HepG2 (cell line): ENCODE measurements at regions not wholly inside any gene's neighbourhood (a gene's known extent, or its start where the extent isn't known, plus 50 kb on each side); places are given as distances from the start of the nearest gene placed in this dataset.

Experiments used
- ATAC-seq: fragments of 200-7000 bp; cut with Tn5 transposase; 3 replicates; pipeline ENCODE4 v1.9.1; 2020; ENCODE audit warnings: mild to moderate bottlenecking, moderate library complexity
- BruUV-seq: library from RNA; stranded (reverse); fragments of 400-500 nt; replicated peaks from 2 replicates; lab custom pipeline; 2021; lab: Mats Ljungman, UMichigan
- CTCF ChIA-PET: fragments of 300-600 bp; formaldehyde crosslinking; extraction: SDS; loops from one replicate; lab custom pipeline; 2021; ENCODE audit warnings: low total read pairs, inconsistent platforms, low intra/inter-chr PET ratio; lab: Yijun Ruan, JAX
- POLR2A ChIA-PET: fragments of 350-600 bp; sonication (Branson Sonifier 250); formaldehyde crosslinking; loops from one replicate; lab custom pipeline; 2020; ENCODE audit warnings: antibody characterized with exemption, inconsistent platforms; lab: Yijun Ruan, JAX
- DNase-seq: peaks from one replicate; pipeline ENCODE4 v3.0.0-alpha.2; 2015; ENCODE audit warnings: low spot score
- FAIRE-seq: peaks from 3 replicates; lab custom pipeline; 2011; peaks lifted over from hg19 to GRCh38; lab: Jason Lieb, UNC
- H2AFZ ChIP-seq: one replicate; pipeline ENCODE4 v1.6.1; 2011; ENCODE audit warnings: low read length, inconsistent platforms
- H3K27ac ChIP-seq: fragments of 300-600 bp; 3 replicates; pipeline ENCODE4 v1.8.0; 2011; ENCODE audit warnings: mixed run types, mild to moderate bottlenecking, mixed read lengths, low read length, inconsistent platforms; ENCODE audit not compliant: insufficient read depth; ENCODE audit errors: extremely low read length
- H3K27me3 ChIP-seq, 2 experiments: fragments of 200-600 bp in 1 of 2; 2 replicates in 1 of 2; 3 replicates in 1 of 2; pipeline versions ENCODE4 v1.6.0 to v1.8.0; 2011; ENCODE audit warnings: low read length in 2 of 2, mild to moderate bottlenecking in 2 of 2, moderate library complexity in 2 of 2, inconsistent platforms in 1 of 2; ENCODE audit not compliant: insufficient read depth in 2 of 2, control insufficient read depth in 1 of 2
- H3K36me3 ChIP-seq, 2 experiments: fragments of 200-600 bp in 1 of 2; replicated peaks in 1 of 2; 2 replicates in 1 of 2; 3 replicates in 1 of 2; pipeline versions ENCODE4 v1.5.1 to v1.8.0; 2011; ENCODE audit warnings: low read length in 2 of 2, inconsistent platforms in 1 of 2; ENCODE audit not compliant: insufficient read depth in 2 of 2, control insufficient read depth in 1 of 2
- H3K4me1 ChIP-seq: 2 replicates; pipeline ENCODE4 v1.5.1; 2012; ENCODE audit warnings: low read length, inconsistent platforms; ENCODE audit not compliant: insufficient read depth
- H3K4me2 ChIP-seq: 2 replicates; pipeline ENCODE4 v1.6.0; 2011; ENCODE audit warnings: low read depth, low read length, inconsistent platforms
- H3K4me3 ChIP-seq, 3 experiments: fragments of 200-600 bp in 1 of 3; sonication (generic), shearing (Covaris generic) in 1 of 3; replicated peaks in 1 of 3; 2 replicates each; pipeline ENCODE4 v1.5.1; 2011 to 2016; ENCODE audit warnings: low read length in 3 of 3, inconsistent platforms in 2 of 3, low read depth in 2 of 3, mild to moderate bottlenecking in 2 of 3, control low read depth in 1 of 3, mixed read lengths in 1 of 3; ENCODE audit not compliant: insufficient read depth in 1 of 3
- H3K79me2 ChIP-seq: one replicate; pipeline ENCODE4 v1.6.1; 2011; ENCODE audit warnings: low read length, inconsistent platforms; ENCODE audit not compliant: insufficient read depth
- H3K9ac ChIP-seq: 2 replicates; pipeline ENCODE4 v1.6.0; 2011; ENCODE audit warnings: mild to moderate bottlenecking, low read depth, low read length, inconsistent platforms; ENCODE audit not compliant: insufficient read depth
- H3K9me3 ChIP-seq: 2 replicates; pipeline ENCODE4 v1.5.1; 2012; ENCODE audit warnings: mild to moderate bottlenecking, low read length
- H4K20me1 ChIP-seq: 2 replicates; pipeline ENCODE4 v1.6.0; 2011; ENCODE audit warnings: inconsistent platforms, mild to moderate bottlenecking, low read length, moderate library complexity; ENCODE audit not compliant: insufficient read depth
- AGO2 ChIP-seq: fragments of 200-400 bp; formaldehyde crosslinking; optimal IDR thresholded peaks from 2 replicates; pipeline ENCODE3; 2017; ENCODE audit warnings: mild to moderate bottlenecking, low read depth, low read length, moderate library complexity
- ASH2L ChIP-seq: fragments of 300-600, 200-600 bp; sonication (generic); IDR thresholded peaks from 2 replicates; pipeline ENCODE4 v1.7.0; 2017; ENCODE audit warnings: low read depth, mild to moderate bottlenecking, moderate library complexity, mixed read lengths, low read length; ENCODE audit not compliant: insufficient read length
- ATF7-NPFF ChIP-seq: sonication (generic); formaldehyde crosslinking; IDR thresholded peaks from 2 replicates; pipeline ENCODE4 v1.8.1; 2023; ENCODE audit warnings: mild to moderate bottlenecking, low read depth, missing genetic modification reagents, moderate library complexity
- EZH2 ChIP-seq: conservative IDR thresholded peaks from 2 replicates; pipeline ENCODE4 v1.6.1; 2012; ENCODE audit warnings: mild to moderate bottlenecking, low read depth, low read length, moderate library complexity
- FOXA3 ChIP-seq: IDR thresholded peaks from 2 replicates; pipeline ENCODE4 v1.6.1; 2016; ENCODE audit warnings: missing genetic modification reagents, missing compliant biosample characterization
- IRX3 ChIP-seq: sonication (generic); formaldehyde crosslinking; IDR thresholded peaks from 2 replicates; pipeline ENCODE4 v1.8.1; 2023; ENCODE audit warnings: mild to moderate bottlenecking, low read depth, missing genetic modification reagents, borderline replicate concordance
- MAFK ChIP-seq, 2 experiments: IDR thresholded peaks in 1 of 2; conservative IDR thresholded peaks in 1 of 2; 2 replicates each; pipeline ENCODE4 v1.6.1; 2011; ENCODE audit warnings: improper control_type of control experiment in 2 of 2, low read length in 2 of 2
- NFKBIZ ChIP-seq: IDR thresholded peaks from 2 replicates; pipeline ENCODE4 v1.6.1; 2018; ENCODE audit warnings: missing genetic modification reagents, missing compliant biosample characterization
- ZBTB3 ChIP-seq: sonication (generic); formaldehyde crosslinking; IDR thresholded peaks from 2 replicates; pipeline ENCODE4 v1.4.0; 2020; ENCODE audit warnings: low read depth, mild to moderate bottlenecking, moderate library complexity, missing genetic modification reagents, borderline replicate concordance
- ZNF121 ChIP-seq: sonication (generic); formaldehyde crosslinking; IDR thresholded peaks from 2 replicates; pipeline ENCODE4 v1.5.0; 2020; ENCODE audit warnings: mild to moderate bottlenecking, missing genetic modification reagents
- ZNF557 ChIP-seq: sonication (generic); formaldehyde crosslinking; IDR thresholded peaks from 2 replicates; pipeline ENCODE4 v1.4.0; 2020; ENCODE audit warnings: missing genetic modification reagents
- ZNF792 ChIP-seq: IDR thresholded peaks from 2 replicates; pipeline ENCODE4 v1.6.1; 2016
- ZSCAN22 ChIP-seq: sonication (generic); formaldehyde crosslinking; IDR thresholded peaks from 2 replicates; pipeline ENCODE4 v1.4.0; 2020; ENCODE audit warnings: mild to moderate bottlenecking, missing genetic modification reagents
- WGBS: methylation state at CpG from one replicate; pipeline ENCODE4 v1.1.6; 2017; ENCODE audit warnings: low lambda C conversion rate; 5-methylcytosine and 5-hydroxymethylcytosine counted together
- in situ Hi-C: cut with HindIII; loops from 2 replicates; pipeline ENCODE4 v1.10.0; 2017; ENCODE audit warnings: low pct_unique_long_range_greater_than_20kb; ENCODE audit not compliant: extremely low pct_ligation_motif_present
- intact Hi-C: fragments of 100-400 bp; cut with micrococcal nuclease; formaldehyde crosslinking; loops from one replicate; pipeline ENCODE4 v1.10.0; 2022; ENCODE audit not compliant: unreplicated experiment
- TF ChIP-seq, protein P1 (sequence below): sonication (generic); formaldehyde crosslinking; IDR thresholded peaks from 2 replicates; pipeline ENCODE4 v1.5.0; 2020; ENCODE audit warnings: missing genetic modification reagents
- TF ChIP-seq, protein P2 (sequence below): sonication (generic); formaldehyde crosslinking; IDR thresholded peaks from 2 replicates; pipeline ENCODE4 v1.8.1; 2022; ENCODE audit warnings: mild to moderate bottlenecking, missing genetic modification reagents
- TF ChIP-seq, protein P3 (sequence below): sonication (generic); formaldehyde crosslinking; IDR thresholded peaks from 2 replicates; pipeline ENCODE4 v1.9.0; 2022; ENCODE audit warnings: low read depth, missing genetic modification reagents
- TF ChIP-seq, protein P4 (sequence below): sonication (generic); formaldehyde crosslinking; IDR thresholded peaks from 2 replicates; pipeline ENCODE4 v1.4.0; 2020; ENCODE audit warnings: missing genetic modification reagents

DNA sequence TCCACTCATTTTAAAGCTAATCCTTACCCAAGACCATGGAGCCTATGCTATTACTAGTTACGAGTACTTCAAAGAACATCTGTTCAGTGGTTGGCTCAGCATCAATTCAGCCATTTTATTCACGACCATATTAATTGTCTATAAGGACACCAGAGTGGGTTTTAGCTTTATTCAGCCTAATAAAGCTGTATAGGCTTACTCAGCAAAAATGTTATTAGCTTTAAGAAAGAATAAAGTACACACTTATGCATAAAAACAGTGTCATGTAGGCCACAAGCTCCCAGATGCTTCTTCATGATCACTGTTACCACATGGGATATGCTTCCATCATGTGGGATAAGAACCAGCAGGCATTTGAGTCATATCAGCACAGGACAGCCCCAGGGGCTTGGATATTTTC lies 87.4 kb upstream of the GPR149 start (continued):
- TF ChIP-seq, protein P1, sequence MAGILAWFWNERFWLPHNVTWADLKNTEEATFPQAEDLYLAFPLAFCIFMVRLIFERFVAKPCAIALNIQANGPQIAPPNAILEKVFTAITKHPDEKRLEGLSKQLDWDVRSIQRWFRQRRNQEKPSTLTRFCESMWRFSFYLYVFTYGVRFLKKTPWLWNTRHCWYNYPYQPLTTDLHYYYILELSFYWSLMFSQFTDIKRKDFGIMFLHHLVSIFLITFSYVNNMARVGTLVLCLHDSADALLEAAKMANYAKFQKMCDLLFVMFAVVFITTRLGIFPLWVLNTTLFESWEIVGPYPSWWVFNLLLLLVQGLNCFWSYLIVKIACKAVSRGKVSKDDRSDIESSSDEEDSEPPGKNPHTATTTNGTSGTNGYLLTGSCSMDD (CRISPR knock-in tag), result no peak
- TF ChIP-seq ZSCAN22 (CRISPR knock-in tag) (no peak), ATF7-NPFF (CRISPR knock-in tag) (no peak), ZNF121 (no peak), ZNF792 (CRISPR knock-in tag) (no peak), MAFK (conservative IDR thresholded peaks at IDR 0.05 in 1 of 2, IDR thresholded peaks at IDR 0.05 in 1 of 2; ENCODE audit: low read length in 2 of 2) (peak; percentile 55 to 81; a peak in 3 of 4 replicates), ZNF557 (CRISPR knock-in tag) (no peak), EZH2 (no peak), ZBTB3 (no peak)
- TF ChIP-seq, protein P2, sequence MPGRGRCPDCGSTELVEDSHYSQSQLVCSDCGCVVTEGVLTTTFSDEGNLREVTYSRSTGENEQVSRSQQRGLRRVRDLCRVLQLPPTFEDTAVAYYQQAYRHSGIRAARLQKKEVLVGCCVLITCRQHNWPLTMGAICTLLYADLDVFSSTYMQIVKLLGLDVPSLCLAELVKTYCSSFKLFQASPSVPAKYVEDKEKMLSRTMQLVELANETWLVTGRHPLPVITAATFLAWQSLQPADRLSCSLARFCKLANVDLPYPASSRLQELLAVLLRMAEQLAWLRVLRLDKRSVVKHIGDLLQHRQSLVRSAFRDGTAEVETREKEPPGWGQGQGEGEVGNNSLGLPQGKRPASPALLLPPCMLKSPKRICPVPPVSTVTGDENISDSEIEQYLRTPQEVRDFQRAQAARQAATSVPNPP, result no peak

DNA sequence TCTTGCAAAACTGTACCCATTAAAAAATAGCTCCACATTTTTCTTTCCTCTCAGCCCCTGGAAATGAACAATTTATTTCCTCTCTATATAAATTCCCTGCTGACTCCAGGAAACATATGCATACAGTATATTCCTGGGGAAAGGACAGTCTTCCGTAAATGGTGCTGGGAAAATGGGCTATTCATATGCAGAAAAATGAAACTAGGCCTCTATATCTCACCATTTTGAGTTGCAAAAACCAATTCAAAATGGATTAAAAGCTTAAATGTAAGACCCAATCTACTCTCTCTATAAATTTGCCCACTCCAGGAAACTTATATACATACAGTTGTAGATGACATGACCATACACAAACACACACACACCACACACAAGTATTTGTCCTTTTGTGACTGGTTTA lies 85.9 kb upstream of the GPR149 start:
- no peaks in the 10 kb centered on the region for H3K9me3 ChIP-seq
- FAIRE-seq, result no peak
- in situ Hi-C loops, result no loop called here
- TF ChIP-seq NFKBIZ (no peak), ASH2L (no peak), AGO2 (no peak), FOXA3 (CRISPR knock-in tag) (no peak), IRX3 (CRISPR knock-in tag) (no peak)
- TF ChIP-seq, protein P3, sequence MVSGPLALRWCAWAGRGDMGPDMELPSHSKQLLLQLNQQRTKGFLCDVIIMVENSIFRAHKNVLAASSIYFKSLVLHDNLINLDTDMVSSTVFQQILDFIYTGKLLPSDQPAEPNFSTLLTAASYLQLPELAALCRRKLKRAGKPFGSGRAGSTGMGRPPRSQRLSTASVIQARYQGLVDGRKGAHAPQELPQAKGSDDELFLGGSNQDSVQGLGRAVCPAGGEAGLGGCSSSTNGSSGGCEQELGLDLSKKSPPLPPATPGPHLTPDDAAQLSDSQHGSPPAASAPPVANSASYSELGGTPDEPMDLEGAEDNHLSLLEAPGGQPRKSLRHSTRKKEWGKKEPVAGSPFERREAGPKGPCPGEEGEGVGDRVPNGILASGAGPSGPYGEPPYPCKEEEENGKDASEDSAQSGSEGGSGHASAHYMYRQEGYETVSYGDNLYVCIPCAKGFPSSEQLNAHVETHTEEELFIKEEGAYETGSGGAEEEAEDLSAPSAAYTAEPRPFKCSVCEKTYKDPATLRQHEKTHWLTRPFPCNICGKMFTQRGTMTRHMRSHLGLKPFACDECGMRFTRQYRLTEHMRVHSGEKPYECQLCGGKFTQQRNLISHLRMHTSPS (CRISPR knock-in tag), result no peak
- TF ChIP-seq, protein P4, sequence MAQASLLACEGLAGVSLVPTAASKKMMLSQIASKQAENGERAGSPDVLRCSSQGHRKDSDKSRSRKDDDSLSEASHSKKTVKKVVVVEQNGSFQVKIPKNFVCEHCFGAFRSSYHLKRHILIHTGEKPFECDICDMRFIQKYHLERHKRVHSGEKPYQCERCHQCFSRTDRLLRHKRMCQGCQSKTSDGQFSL (CRISPR knock-in tag), result no peak
- TF ChIP-seq, all 625 proteins: peak for 0
- 0% methylated on average over 1 of the region's 1 CpG for WGBS
- Histone ChIP-seq H4K20me1 (no peaks in the 10 kb centered on the region), H3K79me2 (no peaks in the 10 kb centered on the region), H3K4me2 (no peak overlapping the region), H3K4me3 (no peak overlapping the region), H3K4me1 (no peaks in the 10 kb centered on the region), H2AFZ (no peak overlapping the region), H3K36me3 (no peaks in the 10 kb centered on the region), H3K27me3 (no peaks in the 10 kb centered on the region), H3K27ac (no peak overlapping the region), H3K9ac (no peak overlapping the region)
- ChIA-PET POLR2A (no interaction called here), CTCF (no interaction called here)
- DNase-seq (no peak), ATAC-seq (no peak)
- BruUV-seq, result no TSS peak
- intact Hi-C loops, result no loop called here
